ENCODE measurements at regions not wholly inside any gene's neighbourhood (a gene's known extent, or its start where the extent isn't known, plus 50 kb on each side); places are given as distances from the start of the nearest gene placed in this dataset.

DNA sequence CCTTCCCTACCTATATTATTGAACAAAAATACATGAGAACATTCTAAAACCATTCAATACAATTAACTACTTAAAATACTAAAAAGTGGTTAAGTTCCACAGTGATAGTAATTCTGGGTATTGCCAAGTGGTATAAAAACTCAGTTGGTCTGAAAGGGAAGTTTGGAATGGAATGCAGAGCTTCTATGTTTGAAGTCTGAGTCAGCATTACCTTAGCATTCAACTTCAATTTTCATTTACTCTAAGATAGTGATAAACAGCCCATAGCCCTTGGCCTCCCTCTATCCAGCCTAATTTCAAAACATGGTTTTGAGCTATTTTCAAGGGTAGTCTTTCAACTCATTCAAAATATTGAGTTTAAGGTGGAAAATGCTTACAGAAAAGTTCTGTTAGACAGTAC, 140.4 kb upstream of the ASCC3 start:
- TF ChIP-seq, protein P1, sequence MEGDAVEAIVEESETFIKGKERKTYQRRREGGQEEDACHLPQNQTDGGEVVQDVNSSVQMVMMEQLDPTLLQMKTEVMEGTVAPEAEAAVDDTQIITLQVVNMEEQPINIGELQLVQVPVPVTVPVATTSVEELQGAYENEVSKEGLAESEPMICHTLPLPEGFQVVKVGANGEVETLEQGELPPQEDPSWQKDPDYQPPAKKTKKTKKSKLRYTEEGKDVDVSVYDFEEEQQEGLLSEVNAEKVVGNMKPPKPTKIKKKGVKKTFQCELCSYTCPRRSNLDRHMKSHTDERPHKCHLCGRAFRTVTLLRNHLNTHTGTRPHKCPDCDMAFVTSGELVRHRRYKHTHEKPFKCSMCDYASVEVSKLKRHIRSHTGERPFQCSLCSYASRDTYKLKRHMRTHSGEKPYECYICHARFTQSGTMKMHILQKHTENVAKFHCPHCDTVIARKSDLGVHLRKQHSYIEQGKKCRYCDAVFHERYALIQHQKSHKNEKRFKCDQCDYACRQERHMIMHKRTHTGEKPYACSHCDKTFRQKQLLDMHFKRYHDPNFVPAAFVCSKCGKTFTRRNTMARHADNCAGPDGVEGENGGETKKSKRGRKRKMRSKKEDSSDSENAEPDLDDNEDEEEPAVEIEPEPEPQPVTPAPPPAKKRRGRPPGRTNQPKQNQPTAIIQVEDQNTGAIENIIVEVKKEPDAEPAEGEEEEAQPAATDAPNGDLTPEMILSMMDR (IDR thresholded peaks at IDR 0.05) = no peak
- TF ChIP-seq GRHL2 (CRISPR knock-in tag; IDR thresholded peaks at IDR 0.05; ENCODE audit: insufficient replicate concordance, severe bottlenecking) (no peak), MYBL2 (CRISPR knock-in tag; IDR thresholded peaks at IDR 0.05) (no peak), NFE2L1 (CRISPR knock-in tag; IDR thresholded peaks at IDR 0.05) (no peak)
- TF ChIP-seq, protein P2, sequence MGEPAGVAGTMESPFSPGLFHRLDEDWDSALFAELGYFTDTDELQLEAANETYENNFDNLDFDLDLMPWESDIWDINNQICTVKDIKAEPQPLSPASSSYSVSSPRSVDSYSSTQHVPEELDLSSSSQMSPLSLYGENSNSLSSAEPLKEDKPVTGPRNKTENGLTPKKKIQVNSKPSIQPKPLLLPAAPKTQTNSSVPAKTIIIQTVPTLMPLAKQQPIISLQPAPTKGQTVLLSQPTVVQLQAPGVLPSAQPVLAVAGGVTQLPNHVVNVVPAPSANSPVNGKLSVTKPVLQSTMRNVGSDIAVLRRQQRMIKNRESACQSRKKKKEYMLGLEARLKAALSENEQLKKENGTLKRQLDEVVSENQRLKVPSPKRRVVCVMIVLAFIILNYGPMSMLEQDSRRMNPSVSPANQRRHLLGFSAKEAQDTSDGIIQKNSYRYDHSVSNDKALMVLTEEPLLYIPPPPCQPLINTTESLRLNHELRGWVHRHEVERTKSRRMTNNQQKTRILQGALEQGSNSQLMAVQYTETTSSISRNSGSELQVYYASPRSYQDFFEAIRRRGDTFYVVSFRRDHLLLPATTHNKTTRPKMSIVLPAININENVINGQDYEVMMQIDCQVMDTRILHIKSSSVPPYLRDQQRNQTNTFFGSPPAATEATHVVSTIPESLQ (CRISPR knock-in tag; IDR thresholded peaks at IDR 0.05) = no peak
- TF ChIP-seq, protein P3, sequence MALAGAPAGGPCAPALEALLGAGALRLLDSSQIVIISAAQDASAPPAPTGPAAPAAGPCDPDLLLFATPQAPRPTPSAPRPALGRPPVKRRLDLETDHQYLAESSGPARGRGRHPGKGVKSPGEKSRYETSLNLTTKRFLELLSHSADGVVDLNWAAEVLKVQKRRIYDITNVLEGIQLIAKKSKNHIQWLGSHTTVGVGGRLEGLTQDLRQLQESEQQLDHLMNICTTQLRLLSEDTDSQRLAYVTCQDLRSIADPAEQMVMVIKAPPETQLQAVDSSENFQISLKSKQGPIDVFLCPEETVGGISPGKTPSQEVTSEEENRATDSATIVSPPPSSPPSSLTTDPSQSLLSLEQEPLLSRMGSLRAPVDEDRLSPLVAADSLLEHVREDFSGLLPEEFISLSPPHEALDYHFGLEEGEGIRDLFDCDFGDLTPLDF (CRISPR knock-in tag; IDR thresholded peaks at IDR 0.05) = no peak

Measured in WTC11 (cell line).